ENCODE measurements at regions not wholly inside any gene's neighbourhood (a gene's known extent, or its start where the extent isn't known, plus 50 kb on each side); places are given as distances from the start of the nearest gene placed in this dataset.

GRCh38 chr5:93267276-93267675 is 313.7 kb downstream of the NR2F1-AS1 start:
- Histone ChIP-seq H3K36me3 (ENCODE audit: insufficient read depth, low read length) (no peaks in the 10 kb centered on the region), H3K9ac (ENCODE audit: low read depth, low read length, poor library complexity, severe bottlenecking) (no peak overlapping the region), H3K9me2 (replicated peaks; ENCODE audit: low read depth, low read length) (no peaks in the 10 kb centered on the region), H3F3A (ENCODE audit: low read depth) (no peaks in the 10 kb centered on the region), H3K9me3 (ENCODE audit: insufficient read depth, low read depth, low read length) (no peaks in the 10 kb centered on the region), H3K27me3 (ENCODE audit: insufficient read depth, low read length, poor library complexity, severe bottlenecking) (no peaks in the 10 kb centered on the region), H4K20me1 (ENCODE audit: insufficient read depth, low read length, poor library complexity, severe bottlenecking) (no peaks in the 10 kb centered on the region), H2AFZ (ENCODE audit: low read length) (no peak overlapping the region), H3K4me3 (ENCODE audit: low read length, poor library complexity, severe bottlenecking) (no peak overlapping the region), H3K4me2 (ENCODE audit: low read depth, low read length, poor library complexity, severe bottlenecking) (no peak overlapping the region), H3K4me1 (ENCODE audit: insufficient read depth, low read length, poor library complexity, severe bottlenecking) (no peaks in the 10 kb centered on the region), H3K79me2 (ENCODE audit: insufficient read depth, low read length) (no peaks in the 10 kb centered on the region)
- TF ChIP-seq EZH2phosphoT487 (IDR thresholded peaks at IDR 0.05; ENCODE audit: borderline replicate concordance): no peak
- no peak for TF ChIP-seq CTCF (conservative IDR thresholded peaks at IDR 0.05; ENCODE audit: low read length)

- H3K27me3 ChIP-seq (ENCODE audit: insufficient read depth, low read length, poor library complexity, severe bottlenecking): no peaks in the 10 kb centered on the region
- H2AFZ ChIP-seq (ENCODE audit: low read length): no peak overlapping the region
- H3K9me2 ChIP-seq (replicated peaks; ENCODE audit: low read depth, low read length): no peaks in the 10 kb centered on the region
- H3K79me2 ChIP-seq (ENCODE audit: insufficient read depth, low read length): no peaks in the 10 kb centered on the region
- no peaks in the 10 kb centered on the region for H3K36me3 ChIP-seq (ENCODE audit: insufficient read depth, low read length)
- no peaks in the 10 kb centered on the region for H3K9me3 ChIP-seq (ENCODE audit: insufficient read depth, low read depth, low read length)
- no peak overlapping the region for H3K9ac ChIP-seq (ENCODE audit: low read depth, low read length, poor library complexity, severe bottlenecking)
- H4K20me1 ChIP-seq (ENCODE audit: insufficient read depth, low read length, poor library complexity, severe bottlenecking): no peaks in the 10 kb centered on the region
- H3K4me3 ChIP-seq (ENCODE audit: low read length, poor library complexity, severe bottlenecking): no peak overlapping the region
- no peaks in the 10 kb centered on the region for H3K4me1 ChIP-seq (ENCODE audit: insufficient read depth, low read length, poor library complexity, severe bottlenecking)
- TF ChIP-seq EZH2phosphoT487 (IDR thresholded peaks at IDR 0.05; ENCODE audit: borderline replicate concordance) (no peak), CTCF (conservative IDR thresholded peaks at IDR 0.05; ENCODE audit: low read length) (no peak)
- H3K4me2 ChIP-seq (ENCODE audit: low read depth, low read length, poor library complexity, severe bottlenecking): no peak overlapping the region
- no peaks in the 10 kb centered on the region for H3F3A ChIP-seq (ENCODE audit: low read depth)
Measured at GRCh38 chr5:93257616-93258015, 323.4 kb downstream of the NR2F1-AS1 start.

- Histone ChIP-seq H3K27me3 (ENCODE audit: insufficient read depth, low read length, poor library complexity, severe bottlenecking) (no peaks in the 10 kb centered on the region), H3F3A (ENCODE audit: low read depth) (no peaks in the 10 kb centered on the region), H3K4me1 (ENCODE audit: insufficient read depth, low read length, poor library complexity, severe bottlenecking) (no peaks in the 10 kb centered on the region), H3K9me2 (replicated peaks; ENCODE audit: low read depth, low read length) (no peaks in the 10 kb centered on the region), H2AFZ (ENCODE audit: low read length) (no peak overlapping the region), H3K9ac (ENCODE audit: low read depth, low read length, poor library complexity, severe bottlenecking) (no peak overlapping the region), H3K4me2 (ENCODE audit: low read depth, low read length, poor library complexity, severe bottlenecking) (no peak overlapping the region), H3K36me3 (ENCODE audit: insufficient read depth, low read length) (no peaks in the 10 kb centered on the region), H3K4me3 (ENCODE audit: low read length, poor library complexity, severe bottlenecking) (no peak overlapping the region), H3K79me2 (ENCODE audit: insufficient read depth, low read length) (no peaks in the 10 kb centered on the region), H4K20me1 (ENCODE audit: insufficient read depth, low read length, poor library complexity, severe bottlenecking) (no peaks in the 10 kb centered on the region), H3K9me3 (ENCODE audit: insufficient read depth, low read depth, low read length) (no peaks in the 10 kb centered on the region)
- TF ChIP-seq EZH2phosphoT487 (IDR thresholded peaks at IDR 0.05; ENCODE audit: borderline replicate concordance) (no peak), CTCF (conservative IDR thresholded peaks at IDR 0.05; ENCODE audit: low read length) (no peak)
Measured at GRCh38 chr5:93255796-93256195, 325.2 kb downstream of the NR2F1-AS1 start.

Data from Loucy (cell line).